GM23338 (cell line): ENCODE measurements at regions not wholly inside any gene's neighbourhood (a gene's known extent, or its start where the extent isn't known, plus 50 kb on each side); places are given as distances from the start of the nearest gene placed in this dataset.
"Not testable (repeated sequence)": the region's sequence is repeated elsewhere in the genome, so short reads cannot be mapped to it uniquely, and the experiment has no call there.

Experiments used
- ATAC-seq: fragments of 200-7000 bp; cut with Tn5 transposase; 3 replicates; pipeline ENCODE4 v1.9.1; 2020
- DNase-seq: peaks from one replicate; pipeline ENCODE4 v3.0.0-alpha.2; 2015; ENCODE audit warnings: low spot score
- H2AFZ ChIP-seq: fragments of 200-600 bp; sonication (generic); 2 replicates; pipeline ENCODE4 v1.8.0; 2016; ENCODE audit warnings: antibody characterized with exemption, mild to moderate bottlenecking, moderate library complexity
- H3F3A ChIP-seq: fragments of 200-600 bp; sonication (generic); replicated peaks from 2 replicates; pipeline ENCODE4 v1.8.0; 2017; ENCODE audit warnings: antibody characterized with exemption, mixed run types, low read depth
- H3K27ac ChIP-seq: fragments of 200-600 bp; sonication (generic); 2 replicates; pipeline ENCODE4 v1.6.1; 2016; ENCODE audit warnings: low read depth
- H3K27me3 ChIP-seq: fragments of 200-600 bp; sonication (generic); 2 replicates; pipeline ENCODE4 v1.8.0; 2016; ENCODE audit warnings: mild to moderate bottlenecking, mixed run types, moderate library complexity; ENCODE audit not compliant: insufficient read depth
- H3K36me3 ChIP-seq: fragments of 200-600 bp; sonication (generic); 2 replicates; pipeline ENCODE4 v1.8.0; 2016; ENCODE audit warnings: mild to moderate bottlenecking; ENCODE audit not compliant: insufficient read depth
- H3K4me1 ChIP-seq: fragments of 200-600 bp; sonication (generic); 2 replicates; pipeline ENCODE4 v1.8.0; 2016; ENCODE audit warnings: mild to moderate bottlenecking, moderate library complexity; ENCODE audit not compliant: insufficient read depth
- H3K4me2 ChIP-seq: fragments of 200-600 bp; sonication (generic); 2 replicates; pipeline ENCODE4 v1.7.1; 2017; ENCODE audit warnings: mixed run types
- H3K4me3 ChIP-seq: fragments of 200-600 bp; sonication (generic); 2 replicates; pipeline ENCODE4 v1.6.1; 2016; ENCODE audit warnings: mixed run types
- H3K79me2 ChIP-seq: fragments of 200-600 bp; sonication (generic); replicated peaks from 2 replicates; pipeline ENCODE4 v1.8.0; 2017; ENCODE audit warnings: mild to moderate bottlenecking; ENCODE audit not compliant: insufficient read depth
- H3K9me2 ChIP-seq: fragments of 200-600 bp; sonication (generic); 2 replicates; pipeline ENCODE4 v1.8.0; 2017; ENCODE audit not compliant: insufficient read depth
- H4K20me1 ChIP-seq: fragments of 200-600 bp; sonication (generic); replicated peaks from 2 replicates; pipeline ENCODE4 v1.8.0; 2017; ENCODE audit warnings: mild to moderate bottlenecking; ENCODE audit not compliant: insufficient read depth
- H3K27ac Mint-ChIP-seq: 2 replicates; pipeline ENCODE4 v1.8.0; 2020; ENCODE audit warnings: inconsistent platforms, mild to moderate bottlenecking, moderate library complexity, mixed read lengths
- H3K27me3 Mint-ChIP-seq: 3 replicates; pipeline ENCODE4 v1.8.0; 2022; ENCODE audit warnings: low read depth, mild to moderate bottlenecking, moderate library complexity, mixed read lengths, inconsistent platforms; ENCODE audit not compliant: insufficient read depth, poor library complexity
- H3K36me3 Mint-ChIP-seq: 3 replicates; pipeline ENCODE4 v1.8.0; 2021; ENCODE audit warnings: low read depth, mild to moderate bottlenecking, inconsistent platforms, moderate library complexity, mixed read lengths
- H3K4me1 Mint-ChIP-seq: 3 replicates; pipeline ENCODE4 v1.8.0; 2020; ENCODE audit warnings: mild to moderate bottlenecking, inconsistent platforms, mixed read lengths
- H3K4me3 Mint-ChIP-seq: 3 replicates; pipeline ENCODE4 v1.8.0; 2021; ENCODE audit warnings: moderate library complexity, mild to moderate bottlenecking, inconsistent platforms, mixed read lengths
- H3K9me3 Mint-ChIP-seq: 3 replicates; pipeline ENCODE4 v1.8.0; 2020; ENCODE audit warnings: moderate library complexity, mild to moderate bottlenecking, inconsistent platforms, mixed read lengths
- NANOG ChIP-seq: IDR thresholded peaks from 2 replicates; pipeline ENCODE4 v1.6.1; 2016; ENCODE audit warnings: antibody characterized with exemption, borderline replicate concordance
- STAT1 ChIP-seq: IDR thresholded peaks from one replicate; pipeline ENCODE4 v1.6.1; 2016; ENCODE audit warnings: antibody characterized with exemption; ENCODE audit not compliant: unreplicated experiment
- TF ChIP-seq, protein P1 (sequence below), 2 experiments: fragments of 200-600 bp in 1 of 2; sonication (generic) in 1 of 2; conservative IDR thresholded peaks; 2 replicates each; pipeline versions ENCODE4 v1.5.1 to v1.6.1; 2016 to 2017; ENCODE audit warnings: antibody characterized with exemption in 2 of 2, low read depth in 2 of 2, mild to moderate bottlenecking in 2 of 2, moderate library complexity in 1 of 2

DNA sequence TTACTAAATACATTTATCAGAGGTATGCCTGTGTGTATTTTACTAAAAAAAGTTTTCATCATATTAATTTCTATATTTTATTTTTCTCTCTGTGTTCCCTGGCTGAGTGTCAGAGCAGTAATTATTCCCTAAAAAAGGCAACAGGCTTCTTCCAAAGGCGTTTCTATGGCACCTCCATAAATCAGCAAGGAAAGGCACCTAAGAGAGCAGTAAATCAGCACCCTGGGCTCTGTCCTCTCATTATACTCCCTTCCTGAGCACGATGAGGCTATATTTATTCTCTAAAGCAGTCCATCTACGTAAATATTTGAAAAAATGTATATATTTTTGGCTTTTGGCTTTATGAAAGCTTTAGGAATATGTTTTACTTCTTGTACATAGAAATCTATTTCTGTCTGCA is 1408.6 kb downstream of the KHDRBS2 start:
- not testable (repeated sequence) for H3K27me3 ChIP-seq, H3K36me3 Mint-ChIP-seq, H3K27ac Mint-ChIP-seq, H3K9me2 ChIP-seq, H3K4me3 Mint-ChIP-seq, H4K20me1 ChIP-seq, H3K36me3 ChIP-seq, H3K9me3 Mint-ChIP-seq, H3K79me2 ChIP-seq, H3F3A ChIP-seq, DNase-seq, H2AFZ ChIP-seq, ATAC-seq, H3K27ac ChIP-seq, H3K4me1 Mint-ChIP-seq, H3K27me3 Mint-ChIP-seq, H3K4me3 ChIP-seq, H3K4me2 ChIP-seq
- H3K4me1 ChIP-seq = peaks cover 14% of the 10 kb centered on the region; the same call in 1 of the 2 replicates

DNA sequence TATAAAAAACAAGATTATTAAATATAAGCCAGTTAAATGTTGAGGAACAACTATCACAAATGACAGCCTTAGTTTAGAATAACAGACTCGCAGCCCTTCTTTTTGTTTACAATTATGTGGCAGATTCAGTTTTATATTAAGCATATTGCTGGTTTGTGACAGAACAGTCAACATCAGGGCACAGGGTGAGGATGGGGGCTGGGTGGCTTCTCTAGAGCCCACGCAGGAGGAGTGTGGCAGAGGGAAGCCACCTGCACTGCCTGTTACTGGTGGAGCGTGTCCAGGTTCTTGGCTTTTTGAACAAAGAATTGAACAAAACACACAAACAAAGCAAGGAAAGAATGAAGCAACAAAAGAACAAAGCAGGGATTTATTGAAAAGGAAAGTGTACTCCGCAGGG is 1415.2 kb downstream of the KHDRBS2 start:
- ATAC-seq, H3K4me3 ChIP-seq, DNase-seq, H3K27ac Mint-ChIP-seq, H3K4me3 Mint-ChIP-seq, H3K79me2 ChIP-seq, H2AFZ ChIP-seq, H3F3A ChIP-seq, H3K4me1 ChIP-seq, H3K9me3 Mint-ChIP-seq, H3K36me3 Mint-ChIP-seq, H3K9me2 ChIP-seq, H3K27ac ChIP-seq, H4K20me1 ChIP-seq, H3K36me3 ChIP-seq, H3K27me3 Mint-ChIP-seq, H3K4me2 ChIP-seq, H3K27me3 ChIP-seq: not testable (repeated sequence)
- H3K4me1 Mint-ChIP-seq = peaks cover 14% of the 10 kb centered on the region; the same call in 2 of the 3 replicates

DNA sequence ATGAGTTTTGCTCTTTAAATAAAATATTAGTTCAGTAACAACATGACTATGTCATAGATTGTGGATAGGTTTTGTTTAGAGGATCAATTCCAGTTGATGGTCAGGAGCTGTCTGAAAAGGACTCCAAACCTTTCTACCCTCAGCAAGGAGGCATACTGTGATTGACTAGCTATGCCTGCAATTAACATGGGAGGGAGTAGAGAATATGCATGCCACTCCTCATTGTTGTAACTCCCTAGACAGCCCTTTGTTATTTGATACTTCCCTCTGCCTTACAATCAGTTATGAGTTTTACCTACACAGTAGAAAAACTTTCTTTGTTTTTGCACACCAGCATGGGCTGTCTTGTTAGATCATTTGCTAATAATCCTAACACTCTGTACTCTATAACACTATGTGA is 1418.5 kb downstream of the KHDRBS2 start:
- Histone ChIP-seq H3K79me2 (no peaks in the 10 kb centered on the region), H4K20me1 (no peaks in the 10 kb centered on the region), H3K36me3 (no peaks in the 10 kb centered on the region), H3K4me1 (no peaks in the 10 kb centered on the region; the same call in 1 of the 2 replicates), H2AFZ (no peak overlapping the region), H3F3A (no peaks in the 10 kb centered on the region), H3K4me2 (peak overlapping the region; percentile 4; the same call in 1 of the 2 replicates), H3K27me3 (no peaks in the 10 kb centered on the region), H3K4me3 (no peak overlapping the region), H3K27ac (no peak overlapping the region), H3K9me2 (no peaks in the 10 kb centered on the region)
- H3K9me3 Mint-ChIP-seq = peaks cover 3% of the 10 kb centered on the region; the same call in 1 of the 3 replicates
- no peak for TF ChIP-seq NANOG
- no peak for TF ChIP-seq STAT1
- no peak overlapping the region for H3K27ac Mint-ChIP-seq
- peaks cover 14% of the 10 kb centered on the region; the same call in 2 of the 3 replicates for H3K4me1 Mint-ChIP-seq
- DNase-seq (peak; percentile 17), ATAC-seq (peak; percentile 75)
- peaks cover 6% of the 10 kb centered on the region for H3K27me3 Mint-ChIP-seq
- H3K4me3 Mint-ChIP-seq = no peak overlapping the region
- H3K36me3 Mint-ChIP-seq = peaks cover 9% of the 10 kb centered on the region; the same call in 2 of the 3 replicates

DNA sequence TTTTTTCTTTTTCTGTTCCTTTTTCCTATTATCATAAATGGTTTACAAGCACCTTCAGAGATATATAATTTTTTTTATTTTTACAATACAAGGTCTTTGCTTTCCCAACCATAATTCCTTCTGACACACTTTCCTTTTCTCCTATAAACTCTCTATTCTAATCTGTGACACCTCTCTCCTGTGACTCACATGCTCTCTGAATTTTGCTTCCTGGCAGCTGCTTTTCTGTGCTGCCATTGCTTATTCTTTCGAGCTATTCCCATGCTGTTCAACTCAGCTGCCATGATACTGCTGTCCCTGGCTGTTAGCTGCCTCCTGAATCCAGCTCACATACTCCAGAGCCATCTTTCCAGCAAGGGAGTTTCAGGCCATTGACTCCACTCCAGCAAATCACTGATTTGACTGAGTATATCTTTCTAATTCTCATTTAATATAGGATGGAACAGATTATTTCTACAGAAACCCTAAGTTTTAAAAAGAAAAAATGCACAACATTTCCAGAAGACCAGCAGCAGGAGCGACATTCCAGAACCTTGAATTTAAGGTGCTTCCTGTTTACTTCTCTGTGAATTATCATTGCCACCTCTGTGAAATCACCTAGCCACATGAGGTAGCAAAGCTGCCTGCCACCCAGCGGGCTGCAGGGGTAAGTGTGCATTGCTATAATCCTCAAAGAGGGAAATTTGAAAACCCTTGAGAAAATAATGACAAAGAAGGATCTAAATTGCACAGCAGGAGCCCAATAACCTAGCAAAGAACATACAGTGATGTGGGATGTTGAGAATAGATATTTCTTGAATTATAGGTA is 1442.6 kb downstream of the KHDRBS2 start:
- not testable (repeated sequence) for H3K79me2 ChIP-seq, H3K4me3 Mint-ChIP-seq, H3K36me3 ChIP-seq, H3K4me3 ChIP-seq, H3K27me3 ChIP-seq, H3K9me2 ChIP-seq, H4K20me1 ChIP-seq, H3K27me3 Mint-ChIP-seq, H3F3A ChIP-seq
- H2AFZ ChIP-seq = peak overlapping the region; percentile 78; the same call in 1 of the 2 replicates
- H3K4me1 Mint-ChIP-seq = peaks cover 12% of the 10 kb centered on the region
- H3K9me3 Mint-ChIP-seq = peaks cover 14% of the 10 kb centered on the region
- ATAC-seq = peak; percentile 97
- H3K27ac ChIP-seq = peak overlapping the region; percentile 74; the same call in 1 of the 2 replicates
- H3K27ac Mint-ChIP-seq = peak overlapping the region; percentile 86
- TF ChIP-seq, protein P1, sequence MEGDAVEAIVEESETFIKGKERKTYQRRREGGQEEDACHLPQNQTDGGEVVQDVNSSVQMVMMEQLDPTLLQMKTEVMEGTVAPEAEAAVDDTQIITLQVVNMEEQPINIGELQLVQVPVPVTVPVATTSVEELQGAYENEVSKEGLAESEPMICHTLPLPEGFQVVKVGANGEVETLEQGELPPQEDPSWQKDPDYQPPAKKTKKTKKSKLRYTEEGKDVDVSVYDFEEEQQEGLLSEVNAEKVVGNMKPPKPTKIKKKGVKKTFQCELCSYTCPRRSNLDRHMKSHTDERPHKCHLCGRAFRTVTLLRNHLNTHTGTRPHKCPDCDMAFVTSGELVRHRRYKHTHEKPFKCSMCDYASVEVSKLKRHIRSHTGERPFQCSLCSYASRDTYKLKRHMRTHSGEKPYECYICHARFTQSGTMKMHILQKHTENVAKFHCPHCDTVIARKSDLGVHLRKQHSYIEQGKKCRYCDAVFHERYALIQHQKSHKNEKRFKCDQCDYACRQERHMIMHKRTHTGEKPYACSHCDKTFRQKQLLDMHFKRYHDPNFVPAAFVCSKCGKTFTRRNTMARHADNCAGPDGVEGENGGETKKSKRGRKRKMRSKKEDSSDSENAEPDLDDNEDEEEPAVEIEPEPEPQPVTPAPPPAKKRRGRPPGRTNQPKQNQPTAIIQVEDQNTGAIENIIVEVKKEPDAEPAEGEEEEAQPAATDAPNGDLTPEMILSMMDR (conservative IDR thresholded peaks at IDR 0.05; ENCODE audit: low read depth in 2 of 2) = peak; percentile 25 to 48; a peak in 3 of 4 replicates
- 0 out of 2 replicates have a peak overlapping the region, but pooled peaks have one; percentile 42 for H3K4me2 ChIP-seq
- peaks cover 20% of the 10 kb centered on the region for H3K4me1 ChIP-seq
- peak; percentile 49 for DNase-seq
- H3K36me3 Mint-ChIP-seq = peaks cover 16% of the 10 kb centered on the region

DNA sequence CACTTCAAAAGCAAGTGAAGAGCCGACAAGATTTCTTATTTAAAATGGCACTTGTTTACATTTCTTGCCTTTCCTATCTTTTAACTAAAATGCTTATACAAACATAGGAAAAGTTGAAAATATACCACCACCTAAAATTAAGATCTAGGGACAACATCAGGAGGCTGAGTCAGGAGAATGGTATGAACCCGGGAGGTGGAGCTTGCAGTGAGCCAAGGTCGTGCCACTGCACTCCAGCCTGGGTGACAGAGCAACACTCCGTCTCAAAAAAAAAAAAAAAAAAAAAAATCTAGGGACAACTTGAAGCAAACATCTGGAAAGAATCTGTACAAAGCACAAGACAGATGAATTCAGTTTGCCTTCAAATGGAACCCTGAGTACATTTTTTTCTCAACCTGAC is 1455.3 kb downstream of the KHDRBS2 start:
- not testable (repeated sequence) for H3K4me1 Mint-ChIP-seq, H3K36me3 ChIP-seq, H4K20me1 ChIP-seq, H3K79me2 ChIP-seq, H3K4me3 Mint-ChIP-seq, H3K27ac Mint-ChIP-seq, H2AFZ ChIP-seq, H3K27me3 ChIP-seq, H3K27me3 Mint-ChIP-seq, H3K9me2 ChIP-seq, DNase-seq, H3K4me3 ChIP-seq, H3K27ac ChIP-seq, H3K4me1 ChIP-seq, H3F3A ChIP-seq, ATAC-seq, H3K4me2 ChIP-seq
- Mint-ChIP-seq H3K36me3 (peaks cover 20% of the 10 kb centered on the region), H3K9me3 (peaks cover 15% of the 10 kb centered on the region)
